EH (cell line): ENCODE measurements at regions not wholly inside any gene's neighbourhood (a gene's known extent, or its start where the extent isn't known, plus 50 kb on each side); places are given as distances from the start of the nearest gene placed in this dataset.
"Not testable (repeated sequence)": the region's sequence is repeated elsewhere in the genome, so short reads cannot be mapped to it uniquely, and the experiment has no call there.

Source experiments
- DNase-seq: peaks from one replicate; pipeline ENCODE4 v3.0.0-alpha.2; 2015; ENCODE audit warnings: low read depth

DNA sequence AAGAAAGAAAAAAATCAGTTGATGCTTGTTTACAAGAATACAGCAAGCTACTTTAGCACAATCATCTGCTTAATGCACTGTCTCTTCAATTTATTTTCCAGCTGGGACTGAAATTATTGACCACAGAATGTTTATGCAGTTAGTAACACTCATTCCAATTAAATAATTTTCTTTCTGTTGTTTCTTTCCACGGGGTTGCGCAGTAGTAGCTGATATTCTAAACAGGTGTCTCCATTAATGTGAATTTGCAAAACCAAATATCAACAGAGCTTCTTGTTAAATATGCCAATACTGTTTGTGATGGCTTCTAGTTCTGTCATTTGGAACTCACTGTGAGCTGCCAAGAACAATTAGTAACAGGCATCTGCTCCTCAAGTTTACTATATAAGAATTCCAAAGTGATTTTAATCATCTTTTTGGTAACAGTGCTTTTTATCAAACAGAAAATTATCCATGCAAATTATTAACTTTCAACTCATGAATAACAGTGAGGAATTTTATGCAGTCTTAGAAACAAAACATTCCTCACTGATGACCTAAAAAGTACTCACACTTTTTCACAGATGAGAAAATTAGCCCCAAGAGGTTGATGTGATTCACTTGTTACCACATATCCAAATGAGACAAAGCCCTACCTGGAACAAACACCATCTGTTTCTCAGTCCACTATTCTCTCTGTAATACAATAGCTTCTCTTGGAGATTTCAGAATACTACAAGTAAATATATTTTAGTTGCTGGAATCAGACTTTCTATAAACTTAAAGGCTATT lies 567.6 kb upstream of the RGMB start:
- DNase-seq, result peak; percentile 50

DNA sequence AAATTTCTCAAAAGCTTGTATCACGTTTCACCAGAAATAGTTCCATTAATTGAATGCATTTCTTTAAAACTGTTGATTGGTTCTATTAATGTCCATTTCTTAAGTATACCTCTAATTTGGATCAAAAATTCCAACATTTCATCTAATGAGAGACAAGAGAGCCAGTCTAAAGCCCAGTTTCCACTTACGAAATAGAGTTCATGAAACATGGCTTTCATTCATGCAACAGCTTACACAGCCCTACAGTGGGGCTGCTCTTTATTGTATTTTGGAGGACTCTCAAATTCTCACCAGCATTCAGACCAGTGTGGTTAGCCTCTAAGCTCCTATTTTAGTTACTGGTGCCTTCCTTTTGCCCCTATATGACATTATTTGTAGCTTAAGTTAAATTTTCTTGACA lies 566.9 kb upstream of the RGMB start:
- DNase-seq, result no peak

- DNase-seq, result no peak
Observed at GRCh38 chr5:98209418-98209817, 564.0 kb upstream of the RGMB start.

DNA sequence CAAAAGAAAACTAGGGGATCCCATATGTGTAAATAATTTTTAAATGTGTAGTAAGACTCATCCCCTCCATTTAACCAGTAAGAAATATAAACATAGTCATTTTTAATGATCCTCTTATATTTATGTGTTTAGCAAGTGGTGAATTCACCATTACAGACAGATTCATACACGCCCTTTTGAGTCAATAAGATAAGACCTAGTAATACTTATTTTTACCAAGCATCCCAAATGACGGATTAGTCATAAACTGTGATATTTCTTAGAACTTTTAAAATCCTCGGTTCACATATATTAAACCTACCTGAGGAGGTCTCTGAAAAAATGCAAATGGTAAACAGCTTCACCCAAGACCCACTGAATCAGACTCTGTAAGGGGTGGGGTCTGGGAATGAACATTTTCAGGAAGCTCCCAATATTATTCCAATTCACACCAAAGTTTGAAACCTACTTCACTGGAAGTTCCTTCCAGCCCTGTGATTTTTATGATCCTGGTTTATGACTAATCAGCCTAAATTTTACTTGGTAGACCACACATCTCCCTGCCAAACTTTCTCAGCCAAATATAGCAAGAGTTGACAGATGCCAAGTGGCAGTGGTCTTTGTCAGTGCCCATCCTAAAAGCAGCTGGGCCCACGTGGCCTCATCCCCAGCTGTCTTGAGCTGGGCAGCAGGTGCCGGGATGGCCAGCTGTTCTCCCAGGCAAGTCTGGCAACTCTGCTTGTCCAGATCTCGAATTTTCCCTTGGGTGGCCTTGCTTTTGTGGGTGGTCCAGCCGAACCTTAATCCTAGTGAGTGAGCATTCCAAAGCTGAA lies 559.0 kb upstream of the RGMB start:
- DNase-seq, result peak; percentile 76

- no peak for DNase-seq
Observed at GRCh38 chr5:98217138-98217537, 556.3 kb upstream of the RGMB start.

DNA sequence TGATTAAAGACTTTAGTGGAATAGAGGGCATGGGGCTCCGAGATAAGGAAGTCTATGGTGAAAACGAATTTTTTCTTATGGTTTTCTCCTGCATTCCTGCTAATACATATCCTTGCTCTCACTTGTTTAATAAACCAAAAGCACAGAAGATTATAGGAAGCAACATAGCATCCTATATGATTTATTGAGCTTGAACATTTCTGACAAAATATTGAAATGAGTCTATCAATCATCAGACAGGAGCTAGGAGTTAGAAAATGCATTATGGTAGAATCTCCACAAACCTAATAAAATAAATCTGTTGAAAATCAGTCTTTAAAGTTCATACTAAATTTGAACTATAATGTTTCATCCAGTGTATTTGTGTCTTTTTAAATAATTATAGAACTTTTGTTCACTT lies 554.6 kb upstream of the RGMB start:
- DNase-seq, result no peak

- no peak for DNase-seq
Observed at GRCh38 chr5:98227489-98227888, 546.0 kb upstream of the RGMB start.

DNA sequence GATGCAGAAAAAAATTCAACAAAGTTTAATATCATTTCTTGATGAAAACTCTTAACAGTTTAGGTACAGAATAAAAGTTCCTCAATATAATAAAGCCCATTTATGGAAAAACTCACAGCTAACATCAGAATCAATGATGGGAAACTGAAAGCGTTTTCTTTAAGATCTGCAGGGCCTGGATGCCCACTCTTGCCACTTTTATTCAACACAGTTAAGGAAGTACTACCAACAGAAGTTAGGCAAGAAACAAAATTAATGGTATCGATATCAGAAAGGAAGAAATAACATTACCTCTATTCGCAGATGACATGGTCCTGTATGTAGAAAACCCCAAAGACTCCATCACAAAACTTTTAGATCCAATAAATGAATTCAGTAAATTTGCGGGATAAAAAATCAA lies 542.4 kb upstream of the RGMB start:
- DNase-seq, result no peak

DNA sequence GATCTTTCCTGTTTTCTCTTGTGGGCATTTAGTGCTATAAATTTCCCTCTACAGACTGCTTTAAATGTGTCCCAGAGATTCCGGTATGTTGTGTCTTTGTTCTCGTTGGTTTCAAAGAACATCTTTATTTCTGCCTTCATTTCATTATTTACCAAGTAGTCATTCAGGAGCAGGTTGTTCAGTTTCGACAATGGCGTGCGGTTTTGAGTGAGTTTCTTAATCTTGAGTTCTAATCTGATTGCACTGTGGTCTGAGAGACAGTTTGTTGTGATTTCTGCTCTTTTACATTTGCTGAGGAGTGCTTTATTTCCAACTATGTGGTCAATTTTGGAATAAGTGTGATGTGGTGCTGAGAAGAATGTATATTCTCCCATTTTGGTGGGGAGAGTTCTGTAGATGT lies 535.7 kb upstream of the RGMB start:
- DNase-seq, result not testable (repeated sequence)

DNA sequence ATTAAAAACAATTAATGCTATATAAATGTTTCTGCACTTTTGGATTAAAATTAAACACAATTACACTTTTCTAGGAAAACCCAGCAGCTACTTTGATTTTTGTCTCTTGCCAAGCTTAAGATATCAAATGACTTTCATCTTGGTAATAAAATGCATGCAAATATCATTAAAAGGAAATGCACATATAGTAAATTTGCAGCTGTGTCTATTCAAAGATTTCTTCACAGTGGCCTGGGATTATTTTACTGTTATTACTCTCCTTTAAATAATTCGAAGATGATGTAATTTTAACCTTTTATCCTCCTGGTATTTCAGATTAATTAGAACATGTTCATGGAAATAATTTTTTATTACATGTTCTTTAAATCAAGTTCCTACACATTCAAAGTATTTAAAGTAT lies 529.5 kb upstream of the RGMB start:
- DNase-seq, result no peak

- peak; percentile 92 for DNase-seq
Observed at GRCh38 chr5:98248949-98249348, 524.5 kb upstream of the RGMB start.

DNA sequence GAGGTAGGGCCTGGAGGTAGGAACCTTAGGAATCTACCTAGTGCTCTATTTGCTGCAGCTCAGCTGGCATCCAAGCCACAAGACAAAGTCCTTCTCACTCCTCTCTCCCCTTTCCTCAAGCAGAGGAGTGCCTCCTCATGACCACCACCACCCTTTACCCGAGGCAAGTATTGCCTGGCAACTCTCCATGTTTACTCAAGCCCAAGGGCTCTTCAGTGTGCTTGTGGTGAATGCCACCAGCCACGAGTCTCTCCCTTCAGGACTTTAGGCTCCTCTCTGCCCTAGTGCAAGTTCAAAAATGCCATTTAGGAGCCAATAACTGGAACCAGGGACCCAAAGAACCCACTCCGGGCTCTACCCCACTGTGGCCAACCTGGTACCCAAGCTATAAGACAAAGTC lies 514.5 kb upstream of the RGMB start:
- peak; percentile 5 for DNase-seq

DNA sequence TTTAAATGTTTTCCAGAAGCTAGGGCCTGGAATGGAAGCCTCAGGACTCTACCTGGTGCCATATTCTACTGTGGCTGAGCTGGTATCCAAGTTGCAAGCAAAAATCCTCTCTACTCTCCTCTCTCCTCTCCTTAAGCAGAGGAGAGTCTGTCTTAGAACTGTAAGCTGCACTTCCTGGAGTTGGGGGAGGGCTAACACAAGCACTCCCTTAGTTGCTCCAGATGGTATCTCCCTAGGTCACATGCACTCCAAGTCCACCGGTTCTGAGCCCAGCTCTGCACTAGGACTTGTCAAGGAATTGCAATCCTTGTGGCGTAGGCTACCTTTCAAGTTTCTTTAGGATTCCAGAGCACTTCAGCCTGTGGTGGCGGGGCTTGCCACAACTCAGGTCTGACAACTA lies 513.9 kb upstream of the RGMB start:
- DNase-seq, result no peak

DNA sequence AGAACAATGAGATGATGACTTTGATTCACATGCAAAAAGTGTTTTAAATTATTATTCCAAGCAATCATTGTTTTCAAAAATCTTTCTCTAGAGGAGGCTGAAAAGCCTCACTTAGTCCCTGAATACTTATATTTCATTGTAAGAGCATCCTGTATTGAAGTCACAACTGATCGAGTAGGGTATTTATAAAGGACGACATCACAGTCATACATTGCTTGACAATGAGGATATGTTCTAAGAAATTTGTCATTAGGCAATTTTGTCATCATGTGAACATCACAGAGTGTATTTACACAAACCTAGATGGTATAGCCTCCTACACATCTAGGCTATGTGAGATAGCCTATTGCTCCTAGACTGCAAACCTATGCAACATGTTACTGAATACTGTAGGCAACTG lies 510.4 kb upstream of the RGMB start:
- no peak for DNase-seq

GRCh38 chr5:98268162-98268860 lies 505.2 kb upstream of the RGMB start:
- DNase-seq, result no peak

DNA sequence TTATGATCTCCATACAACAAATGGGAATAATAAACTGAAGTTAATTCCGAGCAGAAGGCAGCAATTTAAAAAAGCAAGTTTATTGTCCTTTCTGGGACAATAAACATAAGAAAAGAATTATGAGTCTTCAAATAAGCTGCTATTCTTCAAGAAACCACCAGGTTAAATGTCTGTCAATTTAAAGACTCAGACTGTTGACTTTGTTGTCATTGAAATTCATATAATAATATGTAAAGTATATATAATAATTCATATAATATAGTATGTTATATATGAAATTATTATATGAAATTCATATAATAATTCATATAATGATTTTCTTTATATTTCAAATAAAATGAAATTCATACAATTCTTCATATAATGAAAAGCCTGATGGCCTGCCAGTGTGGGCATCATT lies 497.5 kb upstream of the RGMB start:
- DNase-seq, result no peak

GRCh38 chr5:98282521-98282920 lies 490.9 kb upstream of the RGMB start:
- no peak for DNase-seq

DNA sequence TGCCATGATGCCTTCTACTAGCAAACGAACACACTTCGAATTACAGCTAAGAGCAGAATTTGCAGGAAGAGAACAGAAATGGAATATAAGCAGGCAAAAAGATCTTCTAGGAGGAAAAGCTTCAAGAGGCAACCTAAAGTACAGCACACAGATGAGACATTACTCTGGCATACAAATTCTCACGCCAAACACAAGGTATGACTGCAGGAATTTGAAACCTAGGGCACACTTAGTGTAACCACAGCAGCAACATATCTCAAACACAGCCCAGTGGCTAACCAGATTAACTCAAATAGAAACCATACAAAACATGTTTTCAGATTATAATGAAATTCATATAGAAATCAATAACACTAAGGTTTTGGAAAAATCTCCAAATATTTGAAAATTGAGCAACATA lies 481.0 kb upstream of the RGMB start:
- no peak for DNase-seq

DNA sequence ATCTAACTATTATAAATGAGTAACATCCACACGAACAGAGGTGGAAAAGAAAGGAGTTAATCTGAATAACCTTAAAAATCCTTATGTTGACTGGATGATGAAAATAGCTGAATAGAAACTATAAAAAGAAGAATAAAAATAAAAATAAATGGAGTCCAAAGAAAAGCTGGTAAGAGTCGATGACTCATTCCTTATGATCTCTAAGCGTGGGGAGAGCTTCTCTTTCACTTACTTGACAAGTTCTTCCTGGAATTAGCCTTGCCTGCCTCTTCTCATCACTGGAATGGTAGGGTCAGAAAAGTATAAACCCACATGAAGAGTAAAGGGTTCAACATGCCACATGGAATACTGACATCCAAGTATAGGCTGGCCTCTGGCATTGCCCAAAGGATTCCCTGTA lies 477.0 kb upstream of the RGMB start:
- peak; percentile 72 for DNase-seq

- DNase-seq, result no peak
Observed at GRCh38 chr5:98299435-98299834, 474.0 kb upstream of the RGMB start.

DNA sequence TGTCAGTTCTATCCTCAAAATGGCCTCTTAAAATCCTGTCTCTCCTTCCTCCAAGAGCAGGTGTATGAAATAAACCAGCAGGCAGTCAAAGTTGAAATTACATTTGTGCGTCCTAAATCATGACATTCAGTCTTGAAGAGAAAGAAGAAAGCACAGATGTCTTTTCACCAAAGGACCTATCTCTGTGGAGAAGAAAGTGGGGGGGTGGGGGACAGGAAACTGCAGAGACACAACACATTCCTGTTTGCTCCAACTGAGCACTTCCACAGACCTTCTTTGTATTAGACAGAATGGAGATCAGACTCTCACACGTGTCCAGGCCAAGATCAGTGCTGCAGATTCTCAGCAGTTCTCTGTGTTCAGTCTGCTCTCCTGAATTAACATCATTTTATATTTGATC lies 471.9 kb upstream of the RGMB start:
- no peak for DNase-seq

DNA sequence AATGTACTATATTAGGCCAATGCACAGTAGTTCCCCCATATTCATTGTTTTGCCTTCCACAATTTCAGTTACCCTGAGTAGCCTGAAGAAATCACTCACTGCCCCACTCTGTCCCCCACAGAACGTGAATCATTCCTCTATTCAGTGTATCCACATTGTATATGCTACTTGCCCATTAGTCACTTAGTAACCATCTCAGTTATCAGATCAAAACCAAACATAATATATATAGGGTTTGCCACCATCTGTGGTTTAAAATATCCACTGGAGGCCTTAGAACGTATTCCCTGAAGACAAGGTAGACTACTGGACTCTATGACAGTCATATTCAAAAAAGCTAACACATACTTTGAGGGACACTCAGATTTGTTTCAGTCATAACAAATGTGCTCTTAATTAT lies 465.7 kb upstream of the RGMB start:
- DNase-seq, result peak; percentile 85

DNA sequence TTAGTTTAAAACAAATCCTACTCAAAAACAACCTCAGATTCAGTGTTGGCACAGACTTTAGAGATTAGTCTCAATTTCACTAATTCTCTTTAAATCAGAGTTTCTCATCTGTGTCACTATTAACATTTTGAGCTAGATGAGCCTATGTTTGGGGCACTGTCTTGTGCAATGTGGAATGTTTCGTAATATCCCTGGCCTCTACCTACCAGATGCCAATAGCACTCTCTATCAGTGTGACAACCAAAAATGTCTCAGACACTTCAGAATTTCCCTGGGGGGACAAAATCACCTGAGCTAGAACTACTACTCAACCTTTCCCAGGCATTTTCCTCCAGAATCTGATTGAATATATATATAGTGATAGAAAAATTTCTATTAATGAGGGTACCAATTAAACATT lies 465.2 kb upstream of the RGMB start:
- peak; percentile 24 for DNase-seq
